HEK293T (cell line): ENCODE measurements at regions not wholly inside any gene's neighbourhood (a gene's known extent, or its start where the extent isn't known, plus 50 kb on each side); places are given as distances from the start of the nearest gene placed in this dataset.

Experiments
- CTCF ChIA-PET: fragments of 350-600 bp; formaldehyde crosslinking; extraction: SDS; loops from one replicate; lab custom pipeline; 2021; ENCODE audit warnings: antibody characterized with exemption, inconsistent platforms; lab: Yijun Ruan, JAX
- POLR2A ChIA-PET: fragments of 350-600 bp; formaldehyde crosslinking; extraction: SDS; loops from one replicate; lab custom pipeline; 2020; ENCODE audit warnings: antibody characterized with exemption, inconsistent platforms; lab: Yijun Ruan, JAX
- DNase-seq: peaks from one replicate; pipeline ENCODE4 v3.0.0; 2012; ENCODE audit warnings: mixed read lengths; ENCODE audit errors: extremely low spot score
- ARNT ChIP-seq: fragments of 450-650 bp; IDR thresholded peaks from 2 replicates; pipeline ENCODE4 v1.6.1; 2017; ENCODE audit warnings: mild to moderate bottlenecking
- BHLHE40 ChIP-seq: fragments of 450-650 bp; IDR thresholded peaks from 2 replicates; pipeline ENCODE4 v1.6.1; 2016; ENCODE audit warnings: mild to moderate bottlenecking, moderate library complexity, borderline replicate concordance
- CTBP1 ChIP-seq: fragments of 450-650 bp; IDR thresholded peaks from 2 replicates; pipeline ENCODE4 v1.6.1; 2016; ENCODE audit warnings: borderline replicate concordance
- ELF4 ChIP-seq: fragments of 450-650 bp; IDR thresholded peaks from 2 replicates; pipeline ENCODE4 v1.6.1; 2017; ENCODE audit warnings: antibody characterized with exemption
- FOXA1 ChIP-seq: fragments of 450-650 bp; IDR thresholded peaks from 2 replicates; pipeline ENCODE4 v1.6.1; 2016; ENCODE audit warnings: mild to moderate bottlenecking
- FOXK2 ChIP-seq: fragments of 450-650 bp; IDR thresholded peaks from 2 replicates; pipeline ENCODE4 v1.6.1; 2016; ENCODE audit warnings: mild to moderate bottlenecking
- FOXM1 ChIP-seq: fragments of 450-650 bp; IDR thresholded peaks from 2 replicates; pipeline ENCODE4 v1.6.1; 2017; ENCODE audit warnings: mild to moderate bottlenecking, borderline replicate concordance
- HDGF ChIP-seq: fragments of 450-650 bp; IDR thresholded peaks from 2 replicates; pipeline ENCODE4 v1.6.1; 2017; ENCODE audit warnings: antibody characterized with exemption, borderline replicate concordance
- L3MBTL2 ChIP-seq: fragments of 450-650 bp; conservative IDR thresholded peaks from 2 replicates; pipeline ENCODE4 v1.6.1; 2016; ENCODE audit warnings: mild to moderate bottlenecking
- LEF1 ChIP-seq: fragments of 450-650 bp; IDR thresholded peaks from 2 replicates; pipeline ENCODE4 v1.6.1; 2017; ENCODE audit warnings: mild to moderate bottlenecking, borderline replicate concordance
- NFRKB ChIP-seq: fragments of 450-650 bp; IDR thresholded peaks from 2 replicates; pipeline ENCODE4 v1.6.1; 2016; ENCODE audit warnings: mild to moderate bottlenecking, moderate library complexity
- SP1 ChIP-seq: fragments of 450-650 bp; IDR thresholded peaks from 2 replicates; pipeline ENCODE4 v1.6.1; 2017
- SUZ12 ChIP-seq: fragments of 450-650 bp; IDR thresholded peaks from 2 replicates; pipeline ENCODE4 v1.6.1; 2016; ENCODE audit warnings: mild to moderate bottlenecking
- TARDBP ChIP-seq: fragments of 450-650 bp; IDR thresholded peaks from 2 replicates; pipeline ENCODE4 v1.6.1; 2016
- ZNF384 ChIP-seq: fragments of 450-650 bp; IDR thresholded peaks from 2 replicates; pipeline ENCODE4 v1.6.1; 2016
- TF ChIP-seq, protein P1 (sequence below): fragments of 450-650 bp; IDR thresholded peaks from 2 replicates; pipeline ENCODE4 v1.6.1; 2016

GRCh38 chr17:77488531-77489238, 347.9 kb downstream of the SEC14L1 start:
- CTCF ChIA-PET: interaction anchor here (1.4 kb wide), 1 partner anchor 59 kb away, joined by 4 read pairs; no protein-coding TSS in a partner anchor
- POLR2A ChIA-PET: no interaction called here
- TF ChIP-seq HDGF (no peak), ZNF384 (no peak), CTBP1 (no peak), FOXA1 (no peak), NFRKB (no peak), FOXM1 (no peak), SP1 (no peak), TARDBP (no peak), SUZ12 (no peak), LEF1 (no peak), ARNT (no peak), BHLHE40 (no peak), ELF4 (no peak), L3MBTL2 (no peak), FOXK2 (no peak)
- TF ChIP-seq, protein P1, sequence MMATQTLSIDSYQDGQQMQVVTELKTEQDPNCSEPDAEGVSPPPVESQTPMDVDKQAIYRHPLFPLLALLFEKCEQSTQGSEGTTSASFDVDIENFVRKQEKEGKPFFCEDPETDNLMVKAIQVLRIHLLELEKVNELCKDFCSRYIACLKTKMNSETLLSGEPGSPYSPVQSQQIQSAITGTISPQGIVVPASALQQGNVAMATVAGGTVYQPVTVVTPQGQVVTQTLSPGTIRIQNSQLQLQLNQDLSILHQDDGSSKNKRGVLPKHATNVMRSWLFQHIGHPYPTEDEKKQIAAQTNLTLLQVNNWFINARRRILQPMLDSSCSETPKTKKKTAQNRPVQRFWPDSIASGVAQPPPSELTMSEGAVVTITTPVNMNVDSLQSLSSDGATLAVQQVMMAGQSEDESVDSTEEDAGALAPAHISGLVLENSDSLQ: no peak

GRCh38 chr17:77489239-77489892, 348.6 kb downstream of the SEC14L1 start:
- TF ChIP-seq FOXK2 (no peak), BHLHE40 (no peak), HDGF (no peak), SP1 (no peak), ARNT (no peak), CTBP1 (no peak), NFRKB (no peak), SUZ12 (no peak), FOXA1 (no peak), ELF4 (no peak), TARDBP (no peak), L3MBTL2 (no peak), FOXM1 (no peak)
- TF ChIP-seq, protein P1: no peak
- CTCF ChIA-PET: interaction anchor here (1.4 kb wide), 1 partner anchor 60 kb away, joined by 4 read pairs; no protein-coding TSS in a partner anchor
- DNase-seq: no peak
- POLR2A ChIA-PET: no interaction called here

More at GRCh38 chr17:77488531-77489238, 347.9 kb downstream of the SEC14L1 start:
- no peak for DNase-seq

- no peak for DNase-seq
- TF ChIP-seq NFRKB: no peak
- TF ChIP-seq, protein P1: no peak
- TF ChIP-seq SUZ12: no peak
- no peak for TF ChIP-seq FOXA1
- TF ChIP-seq SP1: no peak
- no peak for TF ChIP-seq TARDBP
- no peak for TF ChIP-seq BHLHE40
- TF ChIP-seq L3MBTL2: no peak
- no peak for TF ChIP-seq ELF4
- CTCF ChIA-PET: interaction anchor here (1.4 kb wide), 1 partner anchor 60 kb away, joined by 4 read pairs; no protein-coding TSS in a partner anchor
- POLR2A ChIA-PET: no interaction called here
Measured at GRCh38 chr17:77489893-77490255, 349.1 kb downstream of the SEC14L1 start.

DNA sequence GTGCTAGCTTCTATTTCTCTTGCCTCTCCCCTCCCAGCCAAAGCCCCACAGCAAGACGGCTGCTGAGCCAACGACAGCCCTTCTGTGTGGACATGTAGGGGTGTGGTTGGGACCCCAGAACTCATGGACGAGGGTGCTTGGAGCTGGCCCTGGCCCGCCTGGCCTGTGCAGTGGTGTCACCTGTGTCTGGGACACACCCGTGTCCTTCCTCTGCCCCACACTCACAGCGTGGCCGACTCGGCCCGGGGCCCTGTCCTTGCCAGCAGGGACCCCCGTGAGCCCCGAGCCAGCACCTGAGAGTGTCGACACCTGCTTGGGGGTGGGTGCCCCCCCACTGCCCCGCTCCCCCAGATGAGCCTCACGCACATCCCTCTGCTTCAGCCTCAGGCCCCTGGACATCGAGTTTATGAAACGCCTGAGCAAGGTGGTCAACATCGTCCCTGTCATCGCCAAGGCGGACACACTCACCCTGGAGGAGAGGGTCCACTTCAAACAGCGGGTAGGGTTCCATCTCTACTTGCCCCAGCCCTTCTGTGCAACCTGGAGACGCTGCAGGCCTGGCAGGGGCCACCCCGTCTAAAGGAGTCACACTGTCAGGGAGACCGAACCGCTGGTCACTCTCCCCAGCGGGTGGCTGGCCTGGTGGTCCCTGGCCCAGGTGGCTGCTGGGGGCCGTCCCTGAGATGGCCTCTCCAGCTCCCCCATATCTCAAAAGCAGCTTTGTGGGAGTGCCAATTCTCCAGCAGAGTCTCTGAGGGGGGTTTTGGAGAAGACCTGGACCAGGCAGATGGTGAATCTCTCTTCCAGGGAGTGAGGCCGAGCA, 349.8 kb downstream of the SEC14L1 start:
- CTCF ChIA-PET: no interaction called here
- POLR2A ChIA-PET: no interaction called here
- no peak for DNase-seq
- TF ChIP-seq ELF4 (no peak), ZNF384 (no peak), FOXA1 (no peak), NFRKB (no peak), CTBP1 (no peak), SUZ12 (no peak), TARDBP (no peak), FOXM1 (no peak), HDGF (no peak), BHLHE40 (no peak), SP1 (no peak), LEF1 (no peak), L3MBTL2 (no peak), ARNT (no peak), FOXK2 (no peak)
- TF ChIP-seq, protein P1: no peak
